ENCODE measurements at regions not wholly inside any gene's neighbourhood (a gene's known extent, or its start where the extent isn't known, plus 50 kb on each side); places are given as distances from the start of the nearest gene placed in this dataset.

- no peaks in the 10 kb centered on the region for H3K27me3 ChIP-seq
- no peaks in the 10 kb centered on the region for H3K9me3 ChIP-seq
- intact Hi-C loops (cut with DNase I) = no loop called here
- no peak overlapping the region for H3K4me3 ChIP-seq (replicated peaks in 1 of 3)
- DNase-seq = no peak
- H3K4me1 ChIP-seq = no peaks in the 10 kb centered on the region
- WGBS, 2 donors = 77 to 78% methylated on average over 3 of the region's 3 CpGs
- H3K36me3 ChIP-seq = no peaks in the 10 kb centered on the region
- TF ChIP-seq POLR2A (IDR thresholded peaks at IDR 0.05) (no peak), CTCF (IDR thresholded peaks at IDR 0.05) (no peak)
- no peak overlapping the region for H3K27ac ChIP-seq
Measured at GRCh38 chr5:3738919-3739318, 143.3 kb downstream of the IRX1 start.

DNA sequence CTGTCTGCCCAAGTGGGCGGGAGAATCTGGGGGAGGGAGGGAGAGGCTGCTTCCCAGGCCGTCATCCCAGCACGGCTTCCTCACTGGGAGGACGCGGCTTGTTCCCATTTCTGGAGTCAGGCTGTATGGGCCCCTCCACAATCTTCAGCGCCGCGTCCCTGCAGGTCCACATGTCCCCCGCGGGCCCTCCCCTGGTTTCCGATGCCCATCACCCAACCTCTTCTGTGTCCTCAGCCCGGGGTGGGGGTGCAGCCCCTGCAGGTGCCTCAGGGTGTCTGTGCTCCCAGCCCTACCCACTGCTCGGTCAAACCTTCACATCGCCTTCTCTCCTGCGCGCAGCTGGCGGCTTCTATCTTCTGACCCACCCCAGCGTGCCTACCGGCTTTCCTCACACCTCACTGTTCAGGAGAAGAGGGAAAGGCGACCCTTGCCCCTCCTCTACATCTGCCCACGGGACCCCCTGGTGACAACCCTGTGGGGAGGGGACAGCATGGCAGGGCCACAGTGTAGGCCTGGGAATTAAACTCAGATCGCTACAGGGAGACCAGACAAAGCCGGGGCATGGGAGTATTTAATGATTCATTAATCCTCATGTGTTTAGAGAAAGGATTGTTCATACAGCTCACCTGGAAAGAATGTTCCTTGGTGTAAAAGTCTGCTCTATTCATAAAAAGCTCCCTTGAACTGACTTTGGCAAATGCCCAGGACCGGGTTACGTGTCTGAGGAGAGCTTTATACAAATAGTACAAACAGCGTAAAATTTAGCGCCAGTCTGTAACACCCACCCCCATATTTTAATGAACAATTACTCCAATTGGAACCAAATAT lies 145.1 kb downstream of the IRX1 start:
- intact Hi-C loops (cut with DNase I) = no loop called here
- Histone ChIP-seq H3K27me3 (no peaks in the 10 kb centered on the region), H3K4me1 (no peaks in the 10 kb centered on the region), H3K27ac (no peak overlapping the region), H3K36me3 (no peaks in the 10 kb centered on the region), H3K4me3 (replicated peaks in 1 of 3) (no peak overlapping the region), H3K9me3 (no peaks in the 10 kb centered on the region)
- TF ChIP-seq POLR2A (IDR thresholded peaks at IDR 0.05) (no peak), CTCF (IDR thresholded peaks at IDR 0.05) (no peak)
- 88 to 94% methylated on average over 27 of the region's 27 CpGs for WGBS, 2 donors
- no peak for DNase-seq

GRCh38 chr5:3741374-3741770 lies 145.7 kb downstream of the IRX1 start:
- intact Hi-C loops (cut with DNase I) = no loop called here
- H3K27me3 ChIP-seq = no peaks in the 10 kb centered on the region
- no peak for DNase-seq
- H3K4me1 ChIP-seq = no peaks in the 10 kb centered on the region
- no peaks in the 10 kb centered on the region for H3K36me3 ChIP-seq
- no peak overlapping the region for H3K4me3 ChIP-seq (replicated peaks in 1 of 3)
- 71 to 86% methylated on average over 8 of the region's 8 CpGs for WGBS, 2 donors
- TF ChIP-seq CTCF (IDR thresholded peaks at IDR 0.05) (no peak), POLR2A (IDR thresholded peaks at IDR 0.05) (no peak)
- H3K27ac ChIP-seq = no peak overlapping the region
- H3K9me3 ChIP-seq = no peaks in the 10 kb centered on the region

GRCh38 chr5:3742750-3743149 lies 147.1 kb downstream of the IRX1 start:
- H3K4me3 ChIP-seq (replicated peaks in 1 of 3) = no peak overlapping the region
- H3K27me3 ChIP-seq = no peaks in the 10 kb centered on the region
- DNase-seq = no peak
- H3K36me3 ChIP-seq = no peaks in the 10 kb centered on the region
- no peaks in the 10 kb centered on the region for H3K9me3 ChIP-seq
- no peaks in the 10 kb centered on the region for H3K4me1 ChIP-seq
- 81 to 86% methylated on average over 3 of the region's 3 CpGs for WGBS, 2 donors
- H3K27ac ChIP-seq = no peak overlapping the region
- TF ChIP-seq POLR2A (IDR thresholded peaks at IDR 0.05) (no peak), CTCF (IDR thresholded peaks at IDR 0.05) (no peak)
- intact Hi-C loops (cut with DNase I) = no loop called here

DNA sequence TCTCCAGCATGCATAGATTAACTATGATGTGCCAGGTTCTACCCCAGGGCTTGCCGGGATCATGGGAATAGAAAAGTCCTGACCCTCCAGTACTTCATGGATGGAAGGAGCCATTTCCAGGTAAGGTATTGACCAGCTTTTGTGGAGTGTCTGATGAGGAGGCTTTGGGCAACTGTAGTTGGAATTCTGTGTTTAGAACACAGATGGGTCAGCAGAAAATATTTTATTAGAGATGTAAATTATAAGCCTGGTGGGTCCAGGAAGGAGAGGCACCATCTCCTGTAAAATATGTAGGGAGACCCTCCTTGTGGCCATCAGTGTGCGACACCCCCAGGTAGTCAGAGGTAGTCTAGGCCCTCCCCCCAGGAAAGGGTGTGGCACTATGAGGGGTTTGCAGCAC lies 156.2 kb downstream of the IRX1 start:
- no peak for TF ChIP-seq CTCF (IDR thresholded peaks at IDR 0.05)
- no peak for TF ChIP-seq POLR2A (IDR thresholded peaks at IDR 0.05)
- Histone ChIP-seq H3K4me3 (replicated peaks in 1 of 3) (no peak overlapping the region), H3K4me1 (no peaks in the 10 kb centered on the region), H3K36me3 (no peaks in the 10 kb centered on the region), H3K9me3 (no peaks in the 10 kb centered on the region), H3K27ac (no peak overlapping the region), H3K27me3 (no peaks in the 10 kb centered on the region)
- 96 to 100% methylated on average over 2 of the region's 2 CpGs for WGBS, 2 donors
- DNase-seq = no peak
- intact Hi-C loops (cut with DNase I) = no loop called here

All from thyroid gland (tissue), 4 donors.